GM21515 (cell line): ENCODE measurements at regions not wholly inside any gene's neighbourhood (a gene's known extent, or its start where the extent isn't known, plus 50 kb on each side); places are given as distances from the start of the nearest gene placed in this dataset.
"Not testable (repeated sequence)": the region's sequence is repeated elsewhere in the genome, so short reads cannot be mapped to it uniquely, and the experiment has no call there.

Experiments
- ATAC-seq: cut with Tn5 transposase; IDR thresholded peaks from one replicate; pipeline ENCODE4 v1.9.1; 2021; ENCODE audit not compliant: unreplicated experiment

DNA sequence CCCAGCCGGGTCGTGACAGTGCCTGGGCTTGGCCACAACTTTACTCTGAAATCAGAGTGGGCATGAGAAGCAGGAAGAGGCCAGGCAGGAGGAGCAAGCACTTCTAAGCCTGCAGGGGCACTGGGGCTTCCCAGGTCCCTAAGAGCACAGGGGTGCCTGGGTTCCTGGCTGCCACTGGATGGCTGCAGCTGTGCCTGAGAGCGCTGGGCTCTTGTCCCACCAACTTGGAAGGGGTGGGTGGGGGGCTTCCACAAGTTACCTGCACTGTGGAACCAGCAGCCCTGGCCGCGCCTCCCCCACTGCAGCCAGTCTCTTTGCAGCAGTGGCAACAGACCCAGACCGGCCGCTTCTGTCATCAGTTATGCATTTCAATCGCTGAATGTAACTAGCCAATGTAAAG lies 434.7 kb upstream of the GRM3 start:
- no peak for ATAC-seq

- ATAC-seq: no peak
Observed at GRCh38 chr7:86207740-86208139, 436.0 kb upstream of the GRM3 start.

GRCh38 chr7:86202833-86203232 lies 440.9 kb upstream of the GRM3 start:
- ATAC-seq: no peak

DNA sequence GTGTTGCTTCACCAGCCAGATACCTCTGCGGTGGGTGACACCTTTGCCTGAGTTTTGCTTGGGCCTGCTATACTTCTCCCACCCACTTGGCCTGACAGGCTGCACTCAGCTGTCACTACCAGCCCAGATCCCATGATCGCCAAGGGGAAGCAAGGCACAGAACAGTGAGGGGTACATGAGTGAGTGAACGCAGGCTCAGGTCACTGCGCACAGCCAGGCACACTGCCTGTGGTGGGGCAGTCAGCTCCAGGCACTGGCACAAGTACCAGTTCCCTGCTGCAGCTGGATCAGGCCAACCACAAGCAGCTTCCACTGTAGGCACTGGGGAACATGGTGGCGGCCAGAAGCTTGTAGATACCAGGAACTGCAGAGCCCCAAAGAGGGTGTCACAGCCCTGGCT lies 441.9 kb upstream of the GRM3 start:
- ATAC-seq: no peak

DNA sequence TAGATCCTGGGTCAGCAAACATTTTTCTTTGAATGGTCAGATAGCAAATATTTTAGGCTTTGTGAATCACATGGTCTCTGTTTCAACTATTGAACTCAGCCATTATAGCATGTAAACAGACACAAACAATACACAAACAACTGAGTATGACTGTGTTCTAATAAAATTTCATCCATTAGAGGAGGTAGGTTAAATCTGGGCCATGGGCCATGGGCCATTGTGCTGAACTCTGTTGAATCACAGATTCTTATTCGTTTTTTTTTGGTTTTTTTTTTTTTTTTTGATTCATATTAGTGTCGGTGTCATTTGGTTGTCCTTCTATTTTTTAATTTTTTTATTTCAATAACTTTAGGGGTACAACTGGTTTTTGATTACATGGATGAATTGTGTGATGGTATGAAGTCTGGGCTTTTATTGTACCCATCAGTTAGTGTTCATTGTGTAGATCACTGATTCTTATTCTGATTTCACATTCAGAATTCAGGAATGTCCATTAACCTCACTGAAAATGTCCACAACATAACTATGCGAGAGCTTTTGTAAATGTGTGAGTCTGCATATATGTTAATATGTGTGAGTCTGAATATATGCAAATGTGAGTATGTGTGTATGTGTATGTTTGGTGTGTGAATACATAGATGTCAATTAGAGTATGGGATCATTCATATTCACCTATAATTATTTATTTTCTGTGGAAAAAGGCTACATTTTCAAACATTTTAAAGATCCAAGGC lies 443.7 kb upstream of the GRM3 start:
- no peak for ATAC-seq

DNA sequence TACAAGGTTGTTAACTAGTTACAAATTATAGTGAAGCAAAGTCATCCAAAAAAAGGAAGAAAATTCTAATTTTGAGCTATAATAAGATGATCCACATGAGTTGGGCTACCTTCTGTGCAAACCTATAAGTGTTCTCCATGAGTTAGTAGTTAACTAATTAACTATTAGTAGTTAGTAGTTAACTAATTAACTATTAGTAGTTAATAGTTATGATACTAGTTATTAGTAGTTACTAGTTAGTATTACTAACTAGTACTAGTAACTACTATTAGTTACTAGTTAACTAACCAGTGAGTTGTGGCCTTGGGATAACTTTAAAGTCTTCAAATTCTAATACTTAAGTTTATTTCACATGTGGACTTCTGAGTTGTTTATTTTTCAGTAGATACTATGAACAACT lies 453.4 kb upstream of the GRM3 start:
- ATAC-seq: no peak

- no peak for ATAC-seq
Observed at GRCh38 chr7:86181474-86181873, 462.2 kb upstream of the GRM3 start.

DNA sequence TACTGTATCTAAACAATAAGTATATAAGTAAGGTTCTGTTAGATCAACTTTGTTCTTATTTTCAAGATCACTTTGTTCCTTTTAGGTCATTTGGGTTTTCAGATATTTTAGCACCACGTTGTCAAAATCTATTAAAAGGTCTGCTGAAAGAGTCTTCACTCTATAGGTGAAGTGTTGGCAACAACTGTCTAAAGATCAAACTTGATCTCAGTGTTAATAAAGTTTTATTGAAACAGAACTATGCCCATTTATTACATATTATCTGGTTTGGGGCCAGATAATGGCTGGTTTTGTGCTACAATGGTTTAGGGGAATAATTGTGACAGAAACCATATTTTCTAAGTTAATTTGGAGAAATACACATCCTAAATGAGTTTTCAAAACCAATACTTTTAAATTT lies 478.9 kb upstream of the GRM3 start:
- no peak for ATAC-seq

GRCh38 chr7:86158111-86158510 lies 485.6 kb upstream of the GRM3 start:
- no peak for ATAC-seq

GRCh38 chr7:86155623-86156022 lies 488.1 kb upstream of the GRM3 start:
- no peak for ATAC-seq

DNA sequence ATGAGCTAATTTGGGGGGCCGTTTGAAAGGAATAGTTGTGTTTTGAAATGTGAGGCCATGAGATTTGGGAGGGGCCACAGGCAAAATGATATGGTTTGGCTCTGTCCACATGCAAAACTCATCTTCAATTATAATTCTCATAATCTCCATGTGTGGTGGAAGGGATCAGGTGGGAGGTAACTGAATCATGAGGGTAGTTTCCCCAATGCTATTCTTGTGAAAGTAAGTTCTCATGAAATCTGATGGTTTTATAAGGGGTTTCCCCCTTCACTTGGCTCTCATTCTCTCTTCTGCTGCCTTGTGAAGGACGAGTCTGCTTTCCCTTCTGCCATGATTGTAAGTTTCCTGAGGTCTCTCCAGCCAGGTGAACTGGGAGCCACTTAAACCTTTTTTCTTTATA lies 490.8 kb upstream of the GRM3 start:
- no peak for ATAC-seq

DNA sequence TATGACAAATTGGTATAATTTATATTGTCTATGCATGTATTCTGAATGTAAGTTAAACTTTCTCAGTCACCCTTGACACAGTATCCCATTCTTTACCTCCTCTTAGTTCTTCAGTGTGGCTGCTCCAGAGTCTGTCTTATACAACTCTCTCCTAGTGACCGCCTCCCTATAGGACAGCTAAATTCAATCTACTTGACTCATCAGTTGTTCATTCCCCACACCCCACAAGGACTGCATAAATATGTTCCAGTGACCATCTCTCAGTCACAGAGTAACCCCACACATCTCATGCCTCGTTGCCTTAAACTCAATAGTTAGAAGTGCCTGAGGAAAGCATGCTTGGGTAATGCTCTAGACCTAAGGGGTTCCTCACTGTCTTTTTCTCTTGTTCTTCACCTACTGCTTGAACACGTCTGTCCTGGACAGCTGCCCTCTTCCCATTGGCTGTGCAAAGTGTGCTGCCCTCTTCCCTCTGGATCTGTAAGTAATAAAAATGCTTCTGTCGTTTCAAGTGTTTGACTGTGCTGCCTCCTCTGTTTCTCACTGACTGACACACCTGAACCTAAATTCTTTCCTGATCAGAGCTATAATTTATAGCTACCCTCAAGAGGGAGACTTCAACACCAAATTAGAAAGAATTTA lies 494.6 kb upstream of the GRM3 start:
- ATAC-seq: no peak

DNA sequence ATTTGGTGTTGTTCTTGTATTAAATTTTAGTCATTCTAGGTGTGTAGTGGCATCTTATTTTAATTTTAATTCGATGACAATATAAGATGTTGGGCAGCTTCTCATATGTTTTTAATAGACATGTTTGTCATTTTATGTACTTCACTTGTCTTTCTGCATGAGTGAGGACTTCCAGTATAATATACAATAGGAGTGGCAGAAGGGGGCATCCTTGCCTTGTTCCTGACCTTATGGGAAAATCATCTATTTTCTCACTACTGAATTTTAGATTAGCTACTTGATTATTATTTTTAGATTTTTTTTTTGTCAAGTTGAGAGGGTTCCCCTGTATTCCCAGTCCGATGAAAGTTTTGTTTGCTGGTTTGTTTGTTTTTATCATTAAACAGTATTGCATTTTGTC lies 495.2 kb upstream of the GRM3 start:
- ATAC-seq: no peak

- ATAC-seq: no peak
Observed at GRCh38 chr7:86137343-86137742, 506.4 kb upstream of the GRM3 start.

- ATAC-seq: no peak
Observed at GRCh38 chr7:86130268-86130667, 513.4 kb upstream of the GRM3 start.

- ATAC-seq: no peak
Observed at GRCh38 chr7:86123476-86123875, 520.2 kb upstream of the GRM3 start.

DNA sequence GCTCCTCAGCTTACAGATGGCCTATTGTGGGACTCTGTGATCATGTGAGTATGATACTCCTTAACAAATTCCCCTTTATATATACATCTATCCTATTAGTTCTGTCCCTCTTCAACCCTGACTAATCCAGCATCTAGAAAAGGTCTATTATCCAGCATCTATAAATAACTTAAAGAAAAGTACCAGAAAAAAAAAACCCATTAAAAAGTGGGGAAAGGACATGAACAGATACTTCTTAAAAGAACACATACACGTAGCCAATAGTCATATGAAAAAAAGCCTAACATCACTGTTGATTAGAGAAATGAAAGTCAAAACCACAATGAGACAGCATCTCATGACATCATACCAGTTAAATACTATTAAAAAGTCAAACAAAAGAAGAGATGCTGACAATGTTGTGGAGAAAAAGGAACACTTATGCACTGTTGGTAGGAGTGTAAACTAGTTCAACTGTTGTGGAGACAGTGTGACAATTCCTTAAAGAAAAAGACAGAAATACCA lies 549.5 kb upstream of the GRM3 start:
- ATAC-seq: no peak

DNA sequence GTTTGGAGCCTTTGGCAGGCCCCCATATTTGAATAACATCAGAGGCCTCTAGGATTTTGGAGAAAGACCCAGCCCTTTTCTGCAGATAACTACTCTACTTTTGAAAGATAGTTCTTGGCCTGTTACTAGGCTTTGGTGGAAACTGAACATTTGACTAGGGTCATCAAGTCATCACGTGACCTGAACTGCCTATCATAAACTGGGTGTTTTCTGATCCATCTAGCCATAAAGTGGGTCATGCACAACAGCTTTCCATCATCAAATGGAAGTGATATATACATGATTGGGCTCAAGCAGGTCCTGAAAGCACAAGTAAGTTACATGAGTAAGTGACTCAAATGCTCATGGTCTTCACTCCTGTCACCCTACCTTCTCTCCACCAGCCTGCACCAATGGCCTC lies 552.3 kb upstream of the GRM3 start:
- no peak for ATAC-seq

DNA sequence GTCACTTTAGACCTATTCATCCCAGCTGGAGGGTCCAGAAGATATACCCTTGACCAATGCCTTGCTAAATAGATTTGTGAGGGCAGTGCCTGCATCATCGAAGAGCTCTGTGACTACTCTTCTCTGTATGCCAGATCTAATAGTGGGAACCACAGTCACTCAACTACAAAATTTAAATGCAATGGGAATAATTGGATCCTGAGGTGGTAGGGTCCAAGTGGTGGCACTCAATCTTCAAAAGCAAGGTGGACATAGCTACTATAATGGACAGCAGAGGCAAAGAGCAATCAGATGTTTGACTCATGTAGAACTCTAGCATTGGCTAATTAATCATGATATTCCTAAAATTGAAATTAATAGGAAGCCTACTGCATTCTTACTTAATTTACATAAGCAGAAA lies 554.3 kb upstream of the GRM3 start:
- no peak for ATAC-seq

DNA sequence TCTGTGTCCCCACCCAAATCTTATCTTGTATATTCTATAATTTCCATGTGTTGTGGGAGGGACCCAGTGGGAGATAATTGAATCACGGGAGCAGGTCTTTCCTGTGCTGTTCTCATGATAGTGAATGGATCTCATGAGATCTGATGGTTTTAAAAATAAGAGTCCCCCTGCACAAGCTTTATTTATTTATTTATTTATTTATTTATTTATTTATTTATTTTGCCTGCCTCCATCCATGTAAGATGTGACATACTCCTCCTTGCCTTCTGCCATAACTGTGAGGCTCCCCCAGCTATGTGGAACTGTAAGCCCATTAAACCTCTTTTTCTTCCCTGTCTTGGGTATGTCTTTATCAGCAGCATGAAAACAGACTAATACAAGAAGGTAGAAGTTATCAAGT lies 579.1 kb upstream of the GRM3 start:
- ATAC-seq: not testable (repeated sequence)

DNA sequence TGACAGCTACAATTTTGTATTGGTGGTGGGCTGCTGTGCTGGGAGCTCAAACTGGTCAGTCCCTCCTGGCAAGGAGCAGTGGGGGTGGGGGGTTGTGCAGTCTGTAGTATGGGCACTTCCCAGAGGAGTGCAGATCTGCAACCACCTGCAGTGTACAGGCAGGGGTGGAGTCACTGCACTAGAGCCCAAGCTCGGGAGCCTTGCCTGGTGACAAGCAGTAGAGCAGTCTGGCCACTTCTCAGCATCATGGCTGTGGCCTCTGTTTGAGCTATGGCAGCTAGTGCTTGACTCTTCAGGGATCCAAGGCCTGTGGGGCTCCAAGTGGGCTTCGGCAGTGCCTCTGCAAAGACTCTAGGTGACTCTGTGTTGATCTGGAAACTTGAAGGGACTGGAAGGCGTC lies 585.1 kb upstream of the GRM3 start:
- ATAC-seq: no peak

DNA sequence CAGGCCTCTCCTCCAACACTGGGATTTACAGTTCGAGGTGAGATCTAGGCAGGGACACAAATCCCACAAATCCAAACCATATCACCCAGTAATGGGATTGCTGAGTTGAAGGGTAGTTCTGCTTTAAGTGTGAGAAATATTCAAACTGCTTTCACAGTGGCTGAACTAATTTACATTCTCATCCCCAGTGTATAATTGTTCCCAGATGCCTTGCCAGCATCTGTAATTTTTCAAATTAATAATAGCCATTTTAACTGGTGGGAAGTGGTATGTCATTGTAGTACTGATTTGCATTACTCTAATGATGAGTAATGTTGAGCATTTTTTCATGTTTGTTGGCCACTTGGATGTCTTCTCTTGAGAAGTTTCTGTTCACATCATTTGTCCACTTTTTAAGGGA lies 592.8 kb upstream of the GRM3 start:
- ATAC-seq: no peak

DNA sequence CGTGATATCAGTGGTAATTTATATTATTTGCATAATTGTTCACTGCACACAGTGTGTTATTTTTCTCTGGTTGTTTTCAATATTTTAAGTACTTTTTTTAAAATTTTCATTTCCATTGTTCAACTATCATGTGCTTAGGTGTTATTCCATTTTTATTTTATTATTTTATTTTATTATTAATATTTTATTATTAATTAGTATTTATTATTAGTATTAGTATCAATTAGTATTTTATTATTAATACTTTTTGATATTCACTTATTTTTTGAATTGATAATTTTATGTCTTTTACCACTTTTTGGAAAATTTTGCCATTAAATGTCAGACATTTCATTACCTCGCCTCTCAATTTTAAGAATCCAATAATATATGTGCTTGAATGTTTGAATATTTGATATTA lies 593.8 kb upstream of the GRM3 start:
- ATAC-seq: no peak
